Upper lobe of left lung (tissue), 4 donors: ENCODE measurements at regions not wholly inside any gene's neighbourhood (a gene's known extent, or its start where the extent isn't known, plus 50 kb on each side); places are given as distances from the start of the nearest gene placed in this dataset.

Source experiments
- EP300 ChIP-seq, 4 donors: sonication (generic); formaldehyde crosslinking; IDR thresholded peaks; one replicate each; pipeline ENCODE4 v1.5.1; 2017; ENCODE audit warnings: antibody characterized with exemption in 4 of 4, control low read depth in 2 of 4
- POLR2A ChIP-seq, 4 donors: fragments of 450-650 bp; IDR thresholded peaks; one replicate each; pipeline ENCODE4 v1.5.1; 2016 to 2017; ENCODE audit warnings: antibody characterized with exemption in 4 of 4, mild to moderate bottlenecking in 2 of 4
- POLR2AphosphoS5 ChIP-seq, 2 donors: sonication (generic); formaldehyde crosslinking; IDR thresholded peaks; one replicate each; pipeline ENCODE4 v1.5.1; 2017; ENCODE audit warnings: antibody characterized with exemption in 2 of 2
- TF ChIP-seq, protein P1 (sequence below), 6 experiments: fragments of 450-650 bp in 4 of 6; fragments of 200-600 bp in 2 of 6; sonication (generic) in 2 of 6; IDR thresholded peaks; one replicate each; pipeline ENCODE4 v1.5.1; 2016 to 2019; ENCODE audit warnings: antibody characterized with exemption in 6 of 6

- TF ChIP-seq, protein P1, sequence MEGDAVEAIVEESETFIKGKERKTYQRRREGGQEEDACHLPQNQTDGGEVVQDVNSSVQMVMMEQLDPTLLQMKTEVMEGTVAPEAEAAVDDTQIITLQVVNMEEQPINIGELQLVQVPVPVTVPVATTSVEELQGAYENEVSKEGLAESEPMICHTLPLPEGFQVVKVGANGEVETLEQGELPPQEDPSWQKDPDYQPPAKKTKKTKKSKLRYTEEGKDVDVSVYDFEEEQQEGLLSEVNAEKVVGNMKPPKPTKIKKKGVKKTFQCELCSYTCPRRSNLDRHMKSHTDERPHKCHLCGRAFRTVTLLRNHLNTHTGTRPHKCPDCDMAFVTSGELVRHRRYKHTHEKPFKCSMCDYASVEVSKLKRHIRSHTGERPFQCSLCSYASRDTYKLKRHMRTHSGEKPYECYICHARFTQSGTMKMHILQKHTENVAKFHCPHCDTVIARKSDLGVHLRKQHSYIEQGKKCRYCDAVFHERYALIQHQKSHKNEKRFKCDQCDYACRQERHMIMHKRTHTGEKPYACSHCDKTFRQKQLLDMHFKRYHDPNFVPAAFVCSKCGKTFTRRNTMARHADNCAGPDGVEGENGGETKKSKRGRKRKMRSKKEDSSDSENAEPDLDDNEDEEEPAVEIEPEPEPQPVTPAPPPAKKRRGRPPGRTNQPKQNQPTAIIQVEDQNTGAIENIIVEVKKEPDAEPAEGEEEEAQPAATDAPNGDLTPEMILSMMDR (IDR thresholded peaks at IDR 0.05) = no peak
- TF ChIP-seq EP300 (IDR thresholded peaks at IDR 0.05) = no peak
- TF ChIP-seq POLR2A (IDR thresholded peaks at IDR 0.05) = no peak
- no peak for TF ChIP-seq POLR2AphosphoS5 (IDR thresholded peaks at IDR 0.05)
These were observed 354.7 kb upstream of the PODXL start for GRCh38 chr7:131911112-131911511.
